WTC11 (cell line): ENCODE measurements at regions not wholly inside any gene's neighbourhood (a gene's known extent, or its start where the extent isn't known, plus 50 kb on each side); places are given as distances from the start of the nearest gene placed in this dataset.

ENCODE experiments used
- ARID4B ChIP-seq: sonication (generic); formaldehyde crosslinking; IDR thresholded peaks from 2 replicates; pipeline ENCODE4 v1.8.0; 2023; ENCODE audit warnings: missing genetic modification reagents, mild to moderate bottlenecking, borderline replicate concordance
- CREB1 ChIP-seq: sonication (generic); formaldehyde crosslinking; IDR thresholded peaks from 2 replicates; pipeline ENCODE4 v1.8.0; 2023; ENCODE audit warnings: mild to moderate bottlenecking, missing genetic modification reagents
- SMAD3 ChIP-seq: sonication (generic); formaldehyde crosslinking; IDR thresholded peaks from 2 replicates; pipeline ENCODE4 v1.8.0; 2022; ENCODE audit warnings: missing genetic modification reagents, mild to moderate bottlenecking, borderline replicate concordance
- SP1 ChIP-seq: sonication (generic); formaldehyde crosslinking; conservative IDR thresholded peaks from 2 replicates; pipeline ENCODE4 v1.8.1; 2022; ENCODE audit warnings: missing genetic modification reagents
- TEAD4 ChIP-seq: sonication (generic); formaldehyde crosslinking; IDR thresholded peaks from 2 replicates; pipeline ENCODE4 v1.8.0; 2022; ENCODE audit warnings: mild to moderate bottlenecking, missing genetic modification reagents
- ZNF232 ChIP-seq: sonication (generic); formaldehyde crosslinking; IDR thresholded peaks from 2 replicates; pipeline ENCODE4 v1.8.0; 2022; ENCODE audit warnings: mild to moderate bottlenecking, missing genetic modification reagents
- TF ChIP-seq, protein P1 (sequence below): fragments of 200-600 bp; IDR thresholded peaks from 2 replicates; pipeline ENCODE4 v1.8.0; 2022; ENCODE audit warnings: antibody characterized with exemption
- TF ChIP-seq, protein P2 (sequence below): sonication (generic); formaldehyde crosslinking; IDR thresholded peaks from 2 replicates; pipeline ENCODE4 v1.8.0; 2022; ENCODE audit warnings: mild to moderate bottlenecking, missing genetic modification reagents
- TF ChIP-seq, protein P3 (sequence below): sonication (generic); formaldehyde crosslinking; IDR thresholded peaks from 2 replicates; pipeline ENCODE4 v1.8.0; 2022; ENCODE audit warnings: mild to moderate bottlenecking, missing genetic modification reagents
- TF ChIP-seq, protein P4 (sequence below): sonication (generic); formaldehyde crosslinking; IDR thresholded peaks from 2 replicates; pipeline ENCODE4 v1.8.1; 2023; ENCODE audit warnings: mild to moderate bottlenecking, missing genetic modification reagents, moderate library complexity
- TF ChIP-seq, protein P5 (sequence below): sonication (generic); formaldehyde crosslinking; IDR thresholded peaks from 2 replicates; pipeline ENCODE4 v1.8.1; 2022; ENCODE audit warnings: low read depth, mild to moderate bottlenecking, moderate library complexity, missing genetic modification reagents, borderline replicate concordance

- TF ChIP-seq, protein P1, sequence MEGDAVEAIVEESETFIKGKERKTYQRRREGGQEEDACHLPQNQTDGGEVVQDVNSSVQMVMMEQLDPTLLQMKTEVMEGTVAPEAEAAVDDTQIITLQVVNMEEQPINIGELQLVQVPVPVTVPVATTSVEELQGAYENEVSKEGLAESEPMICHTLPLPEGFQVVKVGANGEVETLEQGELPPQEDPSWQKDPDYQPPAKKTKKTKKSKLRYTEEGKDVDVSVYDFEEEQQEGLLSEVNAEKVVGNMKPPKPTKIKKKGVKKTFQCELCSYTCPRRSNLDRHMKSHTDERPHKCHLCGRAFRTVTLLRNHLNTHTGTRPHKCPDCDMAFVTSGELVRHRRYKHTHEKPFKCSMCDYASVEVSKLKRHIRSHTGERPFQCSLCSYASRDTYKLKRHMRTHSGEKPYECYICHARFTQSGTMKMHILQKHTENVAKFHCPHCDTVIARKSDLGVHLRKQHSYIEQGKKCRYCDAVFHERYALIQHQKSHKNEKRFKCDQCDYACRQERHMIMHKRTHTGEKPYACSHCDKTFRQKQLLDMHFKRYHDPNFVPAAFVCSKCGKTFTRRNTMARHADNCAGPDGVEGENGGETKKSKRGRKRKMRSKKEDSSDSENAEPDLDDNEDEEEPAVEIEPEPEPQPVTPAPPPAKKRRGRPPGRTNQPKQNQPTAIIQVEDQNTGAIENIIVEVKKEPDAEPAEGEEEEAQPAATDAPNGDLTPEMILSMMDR: no peak
- TF ChIP-seq, protein P2, sequence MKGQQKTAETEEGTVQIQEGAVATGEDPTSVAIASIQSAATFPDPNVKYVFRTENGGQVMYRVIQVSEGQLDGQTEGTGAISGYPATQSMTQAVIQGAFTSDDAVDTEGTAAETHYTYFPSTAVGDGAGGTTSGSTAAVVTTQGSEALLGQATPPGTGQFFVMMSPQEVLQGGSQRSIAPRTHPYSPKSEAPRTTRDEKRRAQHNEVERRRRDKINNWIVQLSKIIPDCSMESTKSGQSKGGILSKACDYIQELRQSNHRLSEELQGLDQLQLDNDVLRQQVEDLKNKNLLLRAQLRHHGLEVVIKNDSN (CRISPR knock-in tag): no peak
- TF ChIP-seq, protein P3, sequence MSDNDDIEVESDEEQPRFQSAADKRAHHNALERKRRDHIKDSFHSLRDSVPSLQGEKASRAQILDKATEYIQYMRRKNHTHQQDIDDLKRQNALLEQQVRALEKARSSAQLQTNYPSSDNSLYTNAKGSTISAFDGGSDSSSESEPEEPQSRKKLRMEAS (CRISPR knock-in tag): no peak
- TF ChIP-seq ZNF232 (CRISPR knock-in tag) (no peak), ARID4B (CRISPR knock-in tag) (no peak), TEAD4 (CRISPR knock-in tag) (no peak), SMAD3 (no peak), CREB1 (CRISPR knock-in tag) (no peak), SP1 (CRISPR knock-in tag) (no peak)
- TF ChIP-seq, protein P4, sequence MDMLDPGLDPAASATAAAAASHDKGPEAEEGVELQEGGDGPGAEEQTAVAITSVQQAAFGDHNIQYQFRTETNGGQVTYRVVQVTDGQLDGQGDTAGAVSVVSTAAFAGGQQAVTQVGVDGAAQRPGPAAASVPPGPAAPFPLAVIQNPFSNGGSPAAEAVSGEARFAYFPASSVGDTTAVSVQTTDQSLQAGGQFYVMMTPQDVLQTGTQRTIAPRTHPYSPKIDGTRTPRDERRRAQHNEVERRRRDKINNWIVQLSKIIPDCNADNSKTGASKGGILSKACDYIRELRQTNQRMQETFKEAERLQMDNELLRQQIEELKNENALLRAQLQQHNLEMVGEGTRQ (CRISPR knock-in tag): no peak
- TF ChIP-seq, protein P5, sequence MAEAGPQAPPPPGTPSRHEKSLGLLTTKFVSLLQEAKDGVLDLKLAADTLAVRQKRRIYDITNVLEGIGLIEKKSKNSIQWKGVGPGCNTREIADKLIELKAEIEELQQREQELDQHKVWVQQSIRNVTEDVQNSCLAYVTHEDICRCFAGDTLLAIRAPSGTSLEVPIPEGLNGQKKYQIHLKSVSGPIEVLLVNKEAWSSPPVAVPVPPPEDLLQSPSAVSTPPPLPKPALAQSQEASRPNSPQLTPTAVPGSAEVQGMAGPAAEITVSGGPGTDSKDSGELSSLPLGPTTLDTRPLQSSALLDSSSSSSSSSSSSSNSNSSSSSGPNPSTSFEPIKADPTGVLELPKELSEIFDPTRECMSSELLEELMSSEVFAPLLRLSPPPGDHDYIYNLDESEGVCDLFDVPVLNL (CRISPR knock-in tag): no peak
Measured at GRCh38 chr1:189220750-189221149, 1256.9 kb downstream of the BRINP3 start.
